ENCODE measurements at regions not wholly inside any gene's neighbourhood (a gene's known extent, or its start where the extent isn't known, plus 50 kb on each side); places are given as distances from the start of the nearest gene placed in this dataset.
A peak's percentile ranks its signal among the peaks of the same experiment; 100 is the strongest.
"Not testable (repeated sequence)": the region's sequence is repeated elsewhere in the genome, so short reads cannot be mapped to it uniquely, and the experiment has no call there.

DNA sequence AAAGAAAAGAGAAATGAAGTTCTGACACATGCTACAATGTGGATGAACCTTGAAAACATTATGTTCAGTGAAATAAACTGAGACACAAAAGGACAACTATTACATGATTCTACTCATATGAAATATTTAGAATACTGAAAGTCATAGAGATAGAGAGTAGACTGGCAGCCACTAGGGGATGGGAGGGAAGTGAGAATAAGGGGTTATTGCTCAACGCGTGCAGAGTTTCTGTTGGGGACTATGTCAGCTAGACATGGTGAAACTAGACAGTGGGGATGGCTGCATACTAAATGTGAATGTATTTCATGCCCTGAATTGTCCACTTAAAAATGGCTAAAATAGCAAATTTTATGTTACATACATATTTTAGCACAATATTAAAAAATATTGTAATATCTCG lies 108.7 kb upstream of the ATL2 start:
- no peak overlapping the region for H3K4me3 ChIP-seq
- no peak for TF ChIP-seq CTCF (IDR thresholded peaks at IDR 0.05)
- TF ChIP-seq POLR2AphosphoS5 (IDR thresholded peaks at IDR 0.05), result no peak
- no peak for TF ChIP-seq POLR2A (IDR thresholded peaks at IDR 0.05; ENCODE audit: low read depth)
- TF ChIP-seq EP300 (IDR thresholded peaks at IDR 0.05), result no peak
- intact Hi-C loops (cut with DNase I), result no loop called here
- DNase-seq (ENCODE audit: extremely low spot score), result no peak
- WGBS, result 78% methylated on average over 3 of the region's 3 CpGs
- no peaks in the 10 kb centered on the region for H3K27me3 ChIP-seq
- H3K36me3 ChIP-seq, result peaks cover 0 to 1% (median 0%) of the 10 kb centered on the region in 4 donors
- peaks cover 0 to 8% (median 2%) of the 10 kb centered on the region in 4 donors for H3K9me3 ChIP-seq
- H3K27ac ChIP-seq (replicated peaks in 1 of 4), result peak overlapping the region in 1 of 4 donors; percentile 33
- H3K4me1 ChIP-seq, result peaks cover 0 to 28% (median 26%) of the 10 kb centered on the region in 4 donors

DNA sequence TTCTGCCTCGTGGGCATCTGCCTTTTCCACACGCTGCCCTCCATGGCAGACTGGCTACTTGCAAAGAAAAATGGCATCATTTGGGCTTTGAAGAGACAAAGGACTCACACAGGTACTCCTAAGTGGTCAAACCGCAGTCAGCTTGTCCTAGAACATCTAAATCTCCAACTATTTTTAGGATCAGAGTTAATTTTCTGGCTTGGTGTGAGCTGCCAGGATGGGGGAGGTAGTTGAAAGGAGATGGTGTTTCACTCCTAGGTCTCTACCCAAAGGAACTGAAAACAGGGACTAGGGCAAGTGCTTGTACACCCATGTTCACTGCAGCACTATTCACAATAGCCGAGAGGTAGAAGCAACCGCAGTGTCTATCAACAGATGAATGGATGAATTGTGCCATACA lies 107.9 kb upstream of the ATL2 start:
- intact Hi-C loops (cut with DNase I), result no loop called here
- no peak overlapping the region for H3K4me3 ChIP-seq
- no peak for TF ChIP-seq CTCF (IDR thresholded peaks at IDR 0.05)
- TF ChIP-seq EP300 (IDR thresholded peaks at IDR 0.05), result no peak
- TF ChIP-seq POLR2A (IDR thresholded peaks at IDR 0.05; ENCODE audit: low read depth), result no peak
- TF ChIP-seq POLR2AphosphoS5 (IDR thresholded peaks at IDR 0.05), result no peak
- no peak for DNase-seq (ENCODE audit: extremely low spot score)
- peaks cover 0 to 28% (median 26%) of the 10 kb centered on the region in 4 donors for H3K4me1 ChIP-seq
- peak overlapping the region in 2 of 4 donors; percentile 7 to 37 for H3K27ac ChIP-seq (replicated peaks in 1 of 4)
- H3K27me3 ChIP-seq, result no peaks in the 10 kb centered on the region
- peaks cover 0 to 15% (median 9%) of the 10 kb centered on the region in 4 donors for H3K9me3 ChIP-seq
- 69% methylated on average over 5 of the region's 5 CpGs for WGBS
- peaks cover 0 to 6% (median 0%) of the 10 kb centered on the region in 4 donors for H3K36me3 ChIP-seq

- 67% methylated on average over 5 of the region's 5 CpGs for WGBS
- H3K4me3 ChIP-seq, result no peak overlapping the region
- TF ChIP-seq EP300 (IDR thresholded peaks at IDR 0.05), result no peak
- TF ChIP-seq POLR2A (IDR thresholded peaks at IDR 0.05; ENCODE audit: low read depth), result no peak
- TF ChIP-seq POLR2AphosphoS5 (IDR thresholded peaks at IDR 0.05), result no peak
- TF ChIP-seq CTCF (IDR thresholded peaks at IDR 0.05), result no peak
- H3K27ac ChIP-seq (replicated peaks in 1 of 4), result no peak overlapping the region
- no peak for DNase-seq (ENCODE audit: extremely low spot score)
- H3K36me3 ChIP-seq, result peaks cover 0 to 6% (median 0%) of the 10 kb centered on the region in 4 donors
- peaks cover 0 to 28% (median 26%) of the 10 kb centered on the region in 4 donors for H3K4me1 ChIP-seq
- H3K27me3 ChIP-seq, result no peaks in the 10 kb centered on the region
- intact Hi-C loops (cut with DNase I), result no loop called here
- peaks cover 0 to 17% (median 9%) of the 10 kb centered on the region in 4 donors for H3K9me3 ChIP-seq
These were observed 106.9 kb upstream of the ATL2 start for GRCh38 chr2:38483776-38484501.

- H3K36me3 ChIP-seq; intact Hi-C loops (cut with DNase I); H3K27ac ChIP-seq (replicated peaks in 1 of 4); H3K4me3 ChIP-seq; H3K27me3 ChIP-seq; DNase-seq (ENCODE audit: extremely low spot score): not testable (repeated sequence)
- Histone ChIP-seq H3K4me1 (peaks cover 0 to 28% (median 26%) of the 10 kb centered on the region in 4 donors), H3K9me3 (peaks cover 0 to 17% (median 9%) of the 10 kb centered on the region in 4 donors)
- WGBS, result 95% methylated on average over 6 of the region's 6 CpGs
These were observed 105.6 kb upstream of the ATL2 start for GRCh38 chr2:38482710-38483109.

DNA sequence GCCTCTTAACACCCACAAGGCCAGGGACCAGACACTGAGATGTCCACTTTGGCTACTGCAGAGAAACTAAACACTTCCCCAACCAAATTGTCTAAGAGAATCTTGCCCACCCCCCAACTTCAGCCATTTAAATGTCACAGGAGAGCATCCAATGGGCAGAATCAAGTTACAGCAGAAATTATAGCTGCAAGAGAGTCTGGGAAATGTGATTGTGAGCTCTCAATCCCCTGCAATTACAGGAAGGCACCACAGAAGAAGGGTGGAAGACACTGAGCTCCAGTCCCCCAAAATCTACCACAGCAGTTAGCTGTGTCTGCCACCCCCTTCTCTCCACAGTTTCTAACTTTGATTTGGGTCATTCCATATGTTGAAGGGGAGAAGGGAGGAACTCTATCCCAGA lies 103.5 kb upstream of the ATL2 start:
- TF ChIP-seq POLR2AphosphoS5 (IDR thresholded peaks at IDR 0.05), result no peak
- no peak for TF ChIP-seq EP300 (IDR thresholded peaks at IDR 0.05)
- no peak for TF ChIP-seq POLR2A (IDR thresholded peaks at IDR 0.05; ENCODE audit: low read depth)
- no peak for TF ChIP-seq CTCF (IDR thresholded peaks at IDR 0.05)

More for the DNA sequence above, 103.5 kb upstream of the ATL2 start:
- Histone ChIP-seq H3K9me3 (peaks cover 0 to 17% (median 9%) of the 10 kb centered on the region in 4 donors), H3K4me1 (peaks cover 0 to 30% (median 19%) of the 10 kb centered on the region in 4 donors), H3K27ac (replicated peaks in 1 of 4) (no peak overlapping the region), H3K36me3 (peaks cover 0 to 6% (median 0%) of the 10 kb centered on the region in 4 donors), H3K27me3 (no peaks in the 10 kb centered on the region), H3K4me3 (no peak overlapping the region)
- DNase-seq (ENCODE audit: extremely low spot score), result no peak
- intact Hi-C loops (cut with DNase I), result no loop called here
